ENCODE measurements at regions not wholly inside any gene's neighbourhood (a gene's known extent, or its start where the extent isn't known, plus 50 kb on each side); places are given as distances from the start of the nearest gene placed in this dataset.
"Not testable (repeated sequence)": the region's sequence is repeated elsewhere in the genome, so short reads cannot be mapped to it uniquely, and the experiment has no call there.

DNA sequence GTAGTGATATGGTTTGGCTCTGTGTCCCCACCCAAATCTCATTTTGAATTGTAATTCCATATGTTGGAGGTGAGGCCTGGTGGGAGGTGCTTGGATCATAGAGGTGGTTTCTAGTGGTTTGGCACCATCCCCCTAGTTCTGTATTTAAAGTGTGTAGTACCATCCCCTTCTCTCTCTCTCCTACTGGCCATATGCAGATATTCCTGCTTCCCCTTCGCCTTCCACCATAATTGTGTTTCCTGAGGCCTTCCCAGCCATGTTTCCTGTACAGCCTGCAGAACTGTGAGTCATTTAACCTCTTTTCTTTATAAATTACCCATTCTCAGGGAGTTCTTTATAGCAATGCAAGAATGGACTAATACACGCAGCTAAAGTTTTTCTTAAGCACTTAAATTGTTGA is 340.0 kb downstream of the ANAPC1 start:
- not testable (repeated sequence) for H3K27me3 Mint-ChIP-seq (ENCODE audit: insufficient read depth); H3K36me3 Mint-ChIP-seq (ENCODE audit: low read depth); H3K9ac ChIP-seq (ENCODE audit: extremely low read depth, low read length, poor library complexity, severe bottlenecking); H3K9me3 Mint-ChIP-seq; H3K9me3 ChIP-seq (ENCODE audit: control insufficient read depth, low read length); H3K4me3 ChIP-seq (ENCODE audit: low read length); H3K4me1 Mint-ChIP-seq; H3K4me3 Mint-ChIP-seq; H3K27me3 ChIP-seq (ENCODE audit: control insufficient read depth, insufficient read depth, low read length, poor library complexity, severe bottlenecking); H3K27ac Mint-ChIP-seq; H3K27ac ChIP-seq (ENCODE audit: low read depth, low read length); DNase-seq; H3K36me3 ChIP-seq (ENCODE audit: control insufficient read depth, insufficient read depth, low read length); H3K4me1 ChIP-seq (ENCODE audit: control insufficient read depth, insufficient read depth, low read length)
- no CpG with 5 or more reads among the region's 2 CpGs for WGBS, 2 experiments (ENCODE audit: insufficient coverage in 1 of 2, insufficient read length in 1 of 2)

DNA sequence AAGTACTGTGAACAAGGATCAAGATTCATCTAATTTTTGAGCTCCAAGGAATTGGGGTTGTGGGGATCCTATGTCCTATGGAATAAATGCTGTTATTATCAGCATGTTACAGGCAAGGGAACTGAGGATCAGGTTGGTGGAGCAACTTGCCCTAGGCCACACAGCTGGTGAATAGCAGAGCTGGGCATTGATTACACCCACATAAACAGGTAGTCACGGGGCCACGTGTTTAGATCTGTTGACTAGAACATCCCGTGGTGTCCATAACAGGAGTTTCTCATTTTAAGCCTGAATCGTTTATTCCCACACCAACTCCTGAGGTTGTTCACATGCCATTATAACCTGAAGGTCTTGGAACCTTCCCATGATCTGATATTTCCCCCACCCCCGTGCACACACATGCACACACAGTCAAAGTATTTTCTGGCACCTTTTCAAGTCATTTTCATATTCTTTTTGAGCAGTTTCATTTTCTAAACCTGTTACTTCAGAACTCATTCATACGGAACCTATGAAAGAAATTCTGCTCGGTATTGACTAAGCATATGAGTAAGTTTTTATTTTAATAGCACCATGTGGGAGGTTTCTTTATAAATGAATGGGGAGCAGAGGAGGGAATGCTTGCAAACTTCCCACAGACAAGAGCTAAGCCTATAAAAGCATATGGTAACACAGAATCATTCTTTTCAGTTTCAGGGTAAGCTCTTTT is 338.1 kb downstream of the ANAPC1 start:
- H3K4me3 Mint-ChIP-seq; DNase-seq; H3K27ac ChIP-seq (ENCODE audit: low read depth, low read length); H3K27me3 Mint-ChIP-seq (ENCODE audit: insufficient read depth); H3K36me3 ChIP-seq (ENCODE audit: control insufficient read depth, insufficient read depth, low read length); H3K9me3 ChIP-seq (ENCODE audit: control insufficient read depth, low read length); H3K4me3 ChIP-seq (ENCODE audit: low read length); H3K27me3 ChIP-seq (ENCODE audit: control insufficient read depth, insufficient read depth, low read length, poor library complexity, severe bottlenecking); H3K36me3 Mint-ChIP-seq (ENCODE audit: low read depth); H3K27ac Mint-ChIP-seq; H3K4me1 Mint-ChIP-seq; H3K9ac ChIP-seq (ENCODE audit: extremely low read depth, low read length, poor library complexity, severe bottlenecking); H3K9me3 Mint-ChIP-seq; H3K4me1 ChIP-seq (ENCODE audit: control insufficient read depth, insufficient read depth, low read length): not testable (repeated sequence)
- WGBS, 2 experiments (ENCODE audit: insufficient coverage in 1 of 2, insufficient read length in 1 of 2), result no CpG with 5 or more reads among the region's 7 CpGs

GRCh38 chr2:111546578-111546977 is 337.4 kb downstream of the ANAPC1 start:
- not testable (repeated sequence) for H3K4me1 ChIP-seq (ENCODE audit: control insufficient read depth, insufficient read depth, low read length); H3K4me3 Mint-ChIP-seq; H3K9ac ChIP-seq (ENCODE audit: extremely low read depth, low read length, poor library complexity, severe bottlenecking); H3K4me1 Mint-ChIP-seq; H3K4me3 ChIP-seq (ENCODE audit: low read length); H3K36me3 Mint-ChIP-seq (ENCODE audit: low read depth); H3K27me3 ChIP-seq (ENCODE audit: control insufficient read depth, insufficient read depth, low read length, poor library complexity, severe bottlenecking); H3K9me3 ChIP-seq (ENCODE audit: control insufficient read depth, low read length); H3K27me3 Mint-ChIP-seq (ENCODE audit: insufficient read depth); H3K27ac Mint-ChIP-seq; H3K27ac ChIP-seq (ENCODE audit: low read depth, low read length); DNase-seq; H3K36me3 ChIP-seq (ENCODE audit: control insufficient read depth, insufficient read depth, low read length); H3K9me3 Mint-ChIP-seq
- WGBS, 2 experiments (ENCODE audit: insufficient coverage in 1 of 2, insufficient read length in 1 of 2), result 88 to 96% methylated on average over 3 to 5 of the region's 5 CpGs

- WGBS, 2 experiments (ENCODE audit: insufficient coverage in 1 of 2, insufficient read length in 1 of 2), result 100% methylated on average over 1 of the region's 2 CpGs; no CpG with 5 or more reads in 1 of the 2 experiments
- H3K36me3 Mint-ChIP-seq (ENCODE audit: low read depth); H3K9me3 Mint-ChIP-seq; DNase-seq; H3K4me1 ChIP-seq (ENCODE audit: control insufficient read depth, insufficient read depth, low read length); H3K27ac Mint-ChIP-seq; H3K4me3 ChIP-seq (ENCODE audit: low read length); H3K4me1 Mint-ChIP-seq; H3K27me3 ChIP-seq (ENCODE audit: control insufficient read depth, insufficient read depth, low read length, poor library complexity, severe bottlenecking); H3K27me3 Mint-ChIP-seq (ENCODE audit: insufficient read depth); H3K4me3 Mint-ChIP-seq; H3K9ac ChIP-seq (ENCODE audit: extremely low read depth, low read length, poor library complexity, severe bottlenecking); H3K27ac ChIP-seq (ENCODE audit: low read depth, low read length); H3K9me3 ChIP-seq (ENCODE audit: control insufficient read depth, low read length); H3K36me3 ChIP-seq (ENCODE audit: control insufficient read depth, insufficient read depth, low read length): not testable (repeated sequence)
Observed at GRCh38 chr2:111549174-111549573, 334.8 kb downstream of the ANAPC1 start.

DNA sequence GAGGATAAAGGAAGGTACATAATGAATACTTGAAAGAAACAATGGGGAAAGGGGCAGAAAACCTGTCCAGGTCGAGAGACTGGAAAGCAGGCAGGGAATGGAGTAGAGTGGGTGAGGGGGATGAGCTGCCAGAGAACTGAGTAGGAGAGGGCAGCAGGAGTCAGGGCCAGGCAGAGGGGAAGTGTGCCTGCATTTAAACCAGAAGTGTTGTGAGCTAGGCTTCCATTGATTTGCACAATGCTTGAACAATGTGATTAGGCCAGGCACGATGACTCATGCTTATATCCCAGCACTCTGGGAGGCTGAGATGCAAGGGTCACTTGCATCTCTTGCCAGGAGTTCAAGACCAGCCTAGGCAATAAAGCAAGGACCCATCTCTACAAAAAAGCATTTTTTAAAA is 332.6 kb downstream of the ANAPC1 start:
- H3K9me3 Mint-ChIP-seq; H3K36me3 Mint-ChIP-seq (ENCODE audit: low read depth): not testable (repeated sequence)

GRCh38 chr2:111552625-111553024 is 331.4 kb downstream of the ANAPC1 start:
- H3K9me3 ChIP-seq (ENCODE audit: control insufficient read depth, low read length); H3K9ac ChIP-seq (ENCODE audit: extremely low read depth, low read length, poor library complexity, severe bottlenecking); H3K27ac Mint-ChIP-seq; H3K27me3 ChIP-seq (ENCODE audit: control insufficient read depth, insufficient read depth, low read length, poor library complexity, severe bottlenecking); H3K27me3 Mint-ChIP-seq (ENCODE audit: insufficient read depth); DNase-seq; H3K4me3 ChIP-seq (ENCODE audit: low read length); H3K36me3 Mint-ChIP-seq (ENCODE audit: low read depth); H3K4me3 Mint-ChIP-seq; H3K4me1 ChIP-seq (ENCODE audit: control insufficient read depth, insufficient read depth, low read length); H3K9me3 Mint-ChIP-seq; H3K27ac ChIP-seq (ENCODE audit: low read depth, low read length); H3K4me1 Mint-ChIP-seq; H3K36me3 ChIP-seq (ENCODE audit: control insufficient read depth, insufficient read depth, low read length): not testable (repeated sequence)
- no CpG with 5 or more reads among the region's 9 CpGs for WGBS, 2 experiments (ENCODE audit: insufficient coverage in 1 of 2, insufficient read length in 1 of 2)

More for the DNA sequence above, 332.6 kb downstream of the ANAPC1 start:
- H3K9me3 ChIP-seq (ENCODE audit: control insufficient read depth, low read length); H3K27ac ChIP-seq (ENCODE audit: low read depth, low read length); H3K4me3 Mint-ChIP-seq; H3K4me1 Mint-ChIP-seq; H3K9ac ChIP-seq (ENCODE audit: extremely low read depth, low read length, poor library complexity, severe bottlenecking); H3K27me3 Mint-ChIP-seq (ENCODE audit: insufficient read depth); H3K4me1 ChIP-seq (ENCODE audit: control insufficient read depth, insufficient read depth, low read length); DNase-seq; H3K27ac Mint-ChIP-seq; H3K27me3 ChIP-seq (ENCODE audit: control insufficient read depth, insufficient read depth, low read length, poor library complexity, severe bottlenecking); H3K4me3 ChIP-seq (ENCODE audit: low read length); H3K36me3 ChIP-seq (ENCODE audit: control insufficient read depth, insufficient read depth, low read length): not testable (repeated sequence)
- 40 to 44% methylated on average over 1 of the region's 2 CpGs for WGBS, 2 experiments (ENCODE audit: insufficient coverage in 1 of 2, insufficient read length in 1 of 2)

- not testable (repeated sequence) for DNase-seq; H3K27me3 Mint-ChIP-seq (ENCODE audit: insufficient read depth); H3K36me3 Mint-ChIP-seq (ENCODE audit: low read depth); H3K9me3 ChIP-seq (ENCODE audit: control insufficient read depth, low read length); H3K4me3 Mint-ChIP-seq; H3K27ac Mint-ChIP-seq; H3K9me3 Mint-ChIP-seq; H3K4me3 ChIP-seq (ENCODE audit: low read length); H3K27ac ChIP-seq (ENCODE audit: low read depth, low read length); H3K9ac ChIP-seq (ENCODE audit: extremely low read depth, low read length, poor library complexity, severe bottlenecking); H3K4me1 Mint-ChIP-seq; H3K4me1 ChIP-seq (ENCODE audit: control insufficient read depth, insufficient read depth, low read length); H3K27me3 ChIP-seq (ENCODE audit: control insufficient read depth, insufficient read depth, low read length, poor library complexity, severe bottlenecking); H3K36me3 ChIP-seq (ENCODE audit: control insufficient read depth, insufficient read depth, low read length)
- WGBS, 2 experiments (ENCODE audit: insufficient coverage in 1 of 2, insufficient read length in 1 of 2), result no CpG with 5 or more reads among the region's 2 CpGs
Observed at GRCh38 chr2:111559301-111559700, 324.7 kb downstream of the ANAPC1 start.
